HG03097 (cell line): ENCODE measurements at regions not wholly inside any gene's neighbourhood (a gene's known extent, or its start where the extent isn't known, plus 50 kb on each side); places are given as distances from the start of the nearest gene placed in this dataset.
"Not testable (repeated sequence)": the region's sequence is repeated elsewhere in the genome, so short reads cannot be mapped to it uniquely, and the experiment has no call there.

Experiments
- ATAC-seq: cut with Tn5 transposase; IDR thresholded peaks from one replicate; pipeline ENCODE4 v1.9.1; 2021; ENCODE audit not compliant: unreplicated experiment, low FRiP score

- not testable (repeated sequence) for ATAC-seq
Observed at GRCh38 chr1:178674559-178674958, 50.5 kb upstream of the RALGPS2 start.
